ENCODE measurements at regions not wholly inside any gene's neighbourhood (a gene's known extent, or its start where the extent isn't known, plus 50 kb on each side); places are given as distances from the start of the nearest gene placed in this dataset.

- intact Hi-C loops (cut with DNase I; ENCODE audit: low total_unique reads) = no loop called here
- Histone ChIP-seq H3K4me1 (no peaks in the 10 kb centered on the region), H3K27ac (no peak overlapping the region), H3K4me3 (no peak overlapping the region), H3K36me3 (no peaks in the 10 kb centered on the region), H3K27me3 (no peaks in the 10 kb centered on the region), H3K9me3 (no peaks in the 10 kb centered on the region)
- no peak for DNase-seq
- TF ChIP-seq, protein P1, sequence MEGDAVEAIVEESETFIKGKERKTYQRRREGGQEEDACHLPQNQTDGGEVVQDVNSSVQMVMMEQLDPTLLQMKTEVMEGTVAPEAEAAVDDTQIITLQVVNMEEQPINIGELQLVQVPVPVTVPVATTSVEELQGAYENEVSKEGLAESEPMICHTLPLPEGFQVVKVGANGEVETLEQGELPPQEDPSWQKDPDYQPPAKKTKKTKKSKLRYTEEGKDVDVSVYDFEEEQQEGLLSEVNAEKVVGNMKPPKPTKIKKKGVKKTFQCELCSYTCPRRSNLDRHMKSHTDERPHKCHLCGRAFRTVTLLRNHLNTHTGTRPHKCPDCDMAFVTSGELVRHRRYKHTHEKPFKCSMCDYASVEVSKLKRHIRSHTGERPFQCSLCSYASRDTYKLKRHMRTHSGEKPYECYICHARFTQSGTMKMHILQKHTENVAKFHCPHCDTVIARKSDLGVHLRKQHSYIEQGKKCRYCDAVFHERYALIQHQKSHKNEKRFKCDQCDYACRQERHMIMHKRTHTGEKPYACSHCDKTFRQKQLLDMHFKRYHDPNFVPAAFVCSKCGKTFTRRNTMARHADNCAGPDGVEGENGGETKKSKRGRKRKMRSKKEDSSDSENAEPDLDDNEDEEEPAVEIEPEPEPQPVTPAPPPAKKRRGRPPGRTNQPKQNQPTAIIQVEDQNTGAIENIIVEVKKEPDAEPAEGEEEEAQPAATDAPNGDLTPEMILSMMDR (IDR thresholded peaks at IDR 0.05) = no peak
These were observed 1144.5 kb downstream of the TUSC7 start for GRCh38 chr3:117853923-117854668.

GRCh38 chr3:117856354-117856753, 1146.8 kb downstream of the TUSC7 start:
- Histone ChIP-seq H3K27ac (no peak overlapping the region), H3K9me3 (no peaks in the 10 kb centered on the region), H3K4me1 (no peaks in the 10 kb centered on the region), H3K27me3 (no peaks in the 10 kb centered on the region), H3K36me3 (no peaks in the 10 kb centered on the region), H3K4me3 (no peak overlapping the region)
- intact Hi-C loops (cut with DNase I; ENCODE audit: low total_unique reads) = no loop called here
- TF ChIP-seq, protein P1 (IDR thresholded peaks at IDR 0.05) = no peak
- no peak for DNase-seq

DNA sequence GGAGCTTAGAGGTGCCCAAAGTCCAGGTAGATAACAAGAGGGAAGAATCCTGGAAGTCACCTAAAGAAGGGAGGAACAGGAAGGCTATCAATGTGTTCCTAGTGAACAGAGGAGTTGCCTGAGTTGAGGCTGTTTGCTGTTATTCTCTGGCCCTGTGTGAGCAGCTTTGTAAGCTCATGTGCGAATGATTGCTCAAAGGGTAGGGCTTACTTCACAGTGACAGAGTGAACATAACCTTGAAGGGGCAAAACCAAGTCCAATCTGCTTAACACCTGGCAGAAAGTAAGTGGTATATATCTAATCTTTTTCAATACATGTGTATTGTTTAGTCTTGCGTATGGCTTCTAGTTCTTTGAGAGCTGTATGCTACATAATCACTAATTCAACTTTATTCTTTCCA, 1153.6 kb downstream of the TUSC7 start:
- Histone ChIP-seq H3K36me3 (no peaks in the 10 kb centered on the region), H3K27ac (no peak overlapping the region), H3K9me3 (no peaks in the 10 kb centered on the region), H3K4me1 (no peaks in the 10 kb centered on the region), H3K27me3 (no peaks in the 10 kb centered on the region), H3K4me3 (no peak overlapping the region)
- intact Hi-C loops (cut with DNase I; ENCODE audit: low total_unique reads) = no loop called here
- TF ChIP-seq, protein P1 (IDR thresholded peaks at IDR 0.05) = no peak
- no peak for DNase-seq

- H3K27ac ChIP-seq = no peak overlapping the region
- no peaks in the 10 kb centered on the region for H3K4me1 ChIP-seq
- no peak overlapping the region for H3K4me3 ChIP-seq
- H3K9me3 ChIP-seq = no peaks in the 10 kb centered on the region
- intact Hi-C loops (cut with DNase I; ENCODE audit: low total_unique reads) = no loop called here
- no peaks in the 10 kb centered on the region for H3K27me3 ChIP-seq
- H3K36me3 ChIP-seq = no peaks in the 10 kb centered on the region
- TF ChIP-seq, protein P1 (IDR thresholded peaks at IDR 0.05) = no peak
- DNase-seq = no peak
These were observed 1155.8 kb downstream of the TUSC7 start for GRCh38 chr3:117865338-117865737.

DNA sequence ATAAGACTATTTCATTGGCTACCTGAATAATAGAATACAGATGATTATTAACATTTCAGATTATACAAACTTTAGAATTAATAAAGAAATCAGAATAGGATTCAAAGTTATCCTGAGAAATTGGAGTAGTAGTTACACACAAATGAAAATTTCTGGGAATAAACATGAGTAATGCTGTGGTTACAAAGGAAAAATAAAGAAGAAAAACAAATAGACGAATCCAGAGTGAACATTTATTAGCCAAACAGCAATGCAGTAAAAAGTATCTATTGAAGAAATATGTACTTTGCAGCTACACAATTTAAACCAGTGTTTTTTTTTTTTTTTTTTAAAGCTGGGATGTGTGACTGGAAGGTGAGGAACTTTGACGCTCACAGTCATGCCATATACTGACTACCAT, 1159.2 kb downstream of the TUSC7 start:
- Histone ChIP-seq H3K27me3 (no peaks in the 10 kb centered on the region), H3K4me1 (no peaks in the 10 kb centered on the region), H3K27ac (no peak overlapping the region), H3K36me3 (no peaks in the 10 kb centered on the region), H3K9me3 (no peaks in the 10 kb centered on the region), H3K4me3 (no peak overlapping the region)
- no peak for DNase-seq
- intact Hi-C loops (cut with DNase I; ENCODE audit: low total_unique reads) = no loop called here
- TF ChIP-seq, protein P1 (IDR thresholded peaks at IDR 0.05) = no peak
